Effector memory CD4-positive, alpha-beta T cell (primary cell): ENCODE measurements at regions not wholly inside any gene's neighbourhood (a gene's known extent, or its start where the extent isn't known, plus 50 kb on each side); places are given as distances from the start of the nearest gene placed in this dataset.

Experiments used
- DNase-seq, 3 donors: peaks; one replicate each; pipeline ENCODE4 v3.0.0-alpha.2; 2020
- H3K27ac ChIP-seq: 2 replicates; pipeline ENCODE4 v1.7.0; 2013; ENCODE audit warnings: mild to moderate bottlenecking, low read length, moderate library complexity; ENCODE audit not compliant: insufficient read depth, poor library complexity, severe bottlenecking
- H3K27me3 ChIP-seq: replicated peaks from 2 replicates; pipeline ENCODE4 v1.7.0; 2013; ENCODE audit warnings: mild to moderate bottlenecking, low read length; ENCODE audit not compliant: insufficient read depth, control insufficient read depth, poor library complexity, severe bottlenecking
- H3K36me3 ChIP-seq: 2 replicates; pipeline ENCODE4 v1.7.0; 2013; ENCODE audit warnings: mild to moderate bottlenecking, low read length, moderate library complexity; ENCODE audit not compliant: control insufficient read depth, insufficient read depth
- H3K4me1 ChIP-seq: 2 replicates; pipeline ENCODE4 v1.7.0; 2013; ENCODE audit warnings: low read length, mild to moderate bottlenecking; ENCODE audit not compliant: control insufficient read depth, insufficient read depth, poor library complexity, severe bottlenecking
- H3K4me3 ChIP-seq: 2 replicates; pipeline ENCODE4 v1.7.0; 2013; ENCODE audit warnings: low read length, low read depth, mild to moderate bottlenecking; ENCODE audit not compliant: insufficient read depth, poor library complexity, severe bottlenecking
- H3K9me3 ChIP-seq: 2 replicates; pipeline ENCODE4 v1.7.0; 2013; ENCODE audit warnings: mild to moderate bottlenecking, low read length, moderate library complexity; ENCODE audit not compliant: control insufficient read depth

DNA sequence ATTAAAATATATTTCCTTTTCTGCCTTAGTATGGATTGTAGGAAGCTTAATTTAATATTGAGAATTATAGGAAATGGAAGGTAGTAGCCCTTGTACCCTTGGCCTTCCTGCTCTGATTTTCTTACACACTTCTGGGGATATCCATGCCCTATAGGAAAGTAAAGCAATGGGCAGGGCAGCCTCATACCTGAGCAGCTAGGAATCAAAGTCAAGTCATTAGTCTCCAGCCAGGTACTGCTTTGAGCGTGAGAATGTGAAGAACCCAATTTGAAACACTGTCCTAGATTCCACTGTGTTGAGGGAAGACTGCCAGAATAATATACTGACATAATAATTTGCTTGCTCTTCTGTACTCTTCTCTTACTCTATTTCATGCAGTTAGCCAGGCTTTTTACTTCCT, 51.0 kb upstream of the L3MBTL3 start:
- Histone ChIP-seq H3K27ac (no peak overlapping the region), H3K9me3 (no peaks in the 10 kb centered on the region), H3K27me3 (no peaks in the 10 kb centered on the region), H3K36me3 (no peaks in the 10 kb centered on the region), H3K4me3 (no peak overlapping the region), H3K4me1 (no peaks in the 10 kb centered on the region)
- no peak for DNase-seq

DNA sequence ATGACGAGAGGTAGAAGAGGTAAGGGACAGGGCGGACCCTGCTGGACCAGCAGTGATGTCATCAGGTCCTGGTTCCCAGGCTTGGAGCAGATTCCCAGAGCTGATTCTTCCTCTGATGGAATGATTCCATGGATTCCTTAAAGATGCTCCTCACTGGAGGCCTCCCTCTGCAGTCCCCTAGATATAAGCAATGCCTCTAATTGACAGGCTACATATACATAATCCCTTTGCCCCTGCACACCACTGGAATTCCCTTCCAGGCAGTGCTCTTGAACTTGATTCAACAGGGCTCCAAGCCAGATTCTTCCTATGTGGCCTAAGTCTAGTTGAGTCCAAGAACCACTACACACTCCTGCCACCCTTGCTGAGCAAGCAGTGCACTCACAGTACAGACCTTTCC, 52.3 kb upstream of the L3MBTL3 start:
- Histone ChIP-seq H3K36me3 (no peaks in the 10 kb centered on the region), H3K4me1 (no peaks in the 10 kb centered on the region), H3K27ac (no peak overlapping the region), H3K27me3 (no peaks in the 10 kb centered on the region), H3K9me3 (no peaks in the 10 kb centered on the region), H3K4me3 (no peak overlapping the region)
- no peak for DNase-seq

DNA sequence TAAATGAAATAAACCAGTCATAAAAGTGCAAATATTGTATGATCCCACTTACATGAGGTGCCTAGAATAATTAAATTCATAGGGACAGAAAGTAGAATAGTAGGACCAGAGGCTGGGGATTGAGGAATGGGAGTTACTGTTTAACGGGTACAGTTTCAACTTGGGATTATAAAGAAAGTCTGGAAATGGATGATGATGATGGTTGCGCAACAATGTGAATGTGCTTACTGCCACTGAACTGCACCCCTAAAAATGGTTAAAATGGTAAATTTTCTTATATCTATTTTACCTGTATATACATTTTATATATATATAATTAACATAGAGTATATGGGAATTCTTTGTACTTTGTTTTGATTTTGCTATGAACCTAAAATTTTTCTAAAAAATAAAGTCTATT, 53.3 kb upstream of the L3MBTL3 start:
- Histone ChIP-seq H3K4me3 (no peak overlapping the region), H3K4me1 (no peaks in the 10 kb centered on the region), H3K27ac (no peak overlapping the region), H3K9me3 (no peaks in the 10 kb centered on the region), H3K36me3 (no peaks in the 10 kb centered on the region), H3K27me3 (no peaks in the 10 kb centered on the region)
- no peak for DNase-seq

DNA sequence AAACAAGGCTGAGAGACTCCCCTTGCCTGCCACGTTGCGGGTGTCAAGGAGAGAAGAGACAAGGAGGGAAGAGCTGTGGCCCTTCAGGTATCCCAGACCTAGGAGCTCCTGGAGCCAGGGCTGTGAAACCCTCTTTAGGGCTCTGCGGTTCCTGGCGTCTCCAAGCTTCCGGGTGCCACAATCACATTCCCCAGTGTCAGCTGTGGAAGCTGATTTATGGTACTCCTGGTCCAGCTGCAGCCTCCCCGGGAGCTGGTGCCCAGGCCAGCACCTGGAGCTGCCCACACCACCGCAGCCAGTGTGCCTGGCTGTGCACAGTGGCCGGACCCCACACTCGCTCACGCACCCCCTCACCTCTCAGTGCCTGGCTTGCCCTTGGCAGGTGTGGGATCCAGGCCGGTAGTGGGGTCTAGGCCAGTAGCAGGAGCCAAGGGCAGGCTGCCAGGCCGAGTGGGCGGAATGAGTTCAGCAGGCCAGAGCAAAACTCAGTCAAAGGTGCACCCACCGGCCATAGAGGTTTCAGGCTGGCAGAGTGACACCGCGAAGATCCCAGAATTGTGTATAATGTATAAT, 58.9 kb upstream of the L3MBTL3 start:
- no peak overlapping the region for H3K27ac ChIP-seq
- no peaks in the 10 kb centered on the region for H3K36me3 ChIP-seq
- H3K4me1 ChIP-seq: no peaks in the 10 kb centered on the region
- H3K27me3 ChIP-seq: no peaks in the 10 kb centered on the region
- H3K4me3 ChIP-seq: no peak overlapping the region
- no peak for DNase-seq
- H3K9me3 ChIP-seq: no peaks in the 10 kb centered on the region

DNA sequence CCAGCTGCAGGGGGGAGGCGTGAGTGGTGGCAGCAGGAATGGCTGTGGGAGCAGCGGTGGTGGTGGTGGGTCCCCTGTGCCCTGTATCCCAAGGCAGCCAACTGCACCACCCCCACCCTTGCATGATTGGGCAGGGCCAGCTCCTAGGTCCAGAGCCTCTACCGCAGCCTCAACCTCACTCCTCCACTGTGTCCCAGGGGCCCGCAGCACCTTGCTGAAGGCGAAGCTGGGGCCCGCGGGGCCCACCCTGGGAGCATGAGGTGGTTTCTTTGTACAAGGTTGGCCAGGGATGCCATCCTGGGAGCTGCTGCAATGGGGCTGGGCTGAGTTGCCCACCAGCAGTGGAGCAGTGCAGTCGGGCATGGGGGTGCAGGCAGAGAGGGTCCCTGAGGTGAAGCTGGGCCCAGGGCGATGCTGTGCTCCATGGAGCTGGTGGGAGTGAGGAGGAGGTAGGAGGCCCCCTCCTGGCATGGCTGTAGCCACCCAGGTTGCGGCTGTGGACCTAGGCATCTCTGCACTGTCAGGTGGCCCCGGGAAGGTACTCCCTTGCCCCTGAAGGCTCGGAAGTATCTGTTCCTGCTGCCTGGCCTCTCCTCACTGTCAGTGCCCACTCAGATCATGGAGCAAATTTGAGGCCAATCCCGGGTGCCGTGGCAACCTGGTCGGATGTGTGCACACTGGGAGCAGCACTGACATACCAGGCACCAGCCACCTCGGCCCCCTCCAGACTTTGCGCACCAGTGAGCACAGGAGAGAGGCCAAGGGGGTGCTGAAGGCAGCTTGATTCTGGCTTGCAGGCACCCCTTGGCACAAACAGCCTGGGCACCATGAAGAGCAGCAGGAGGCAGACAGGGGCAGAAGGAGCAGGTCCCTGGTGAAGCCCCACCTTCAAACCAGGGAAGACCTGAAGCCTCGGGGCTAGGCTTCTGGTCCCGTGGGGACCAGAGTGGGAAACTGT, 60.2 kb upstream of the L3MBTL3 start:
- H3K27ac ChIP-seq: no peak overlapping the region
- DNase-seq: no peak

DNA sequence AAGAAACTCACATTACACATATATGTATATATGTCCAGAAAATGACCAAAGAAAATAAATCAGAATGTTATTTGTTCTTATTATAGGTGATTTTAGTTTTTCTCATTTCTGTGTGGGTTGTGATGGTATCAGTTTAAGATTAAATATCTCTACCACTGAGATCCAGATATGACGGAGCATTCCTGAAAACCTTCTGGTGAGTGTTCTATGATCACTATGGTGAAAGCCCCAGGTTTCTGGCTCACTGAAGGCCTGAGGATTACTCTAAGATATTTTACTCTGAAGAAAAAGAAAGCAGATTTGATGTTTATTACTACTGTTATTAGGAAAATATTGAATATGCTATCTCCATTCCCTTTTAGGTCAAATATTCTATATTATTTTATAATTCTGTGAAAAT, 62.8 kb upstream of the L3MBTL3 start:
- Histone ChIP-seq H3K27ac (no peak overlapping the region), H3K4me1 (no peaks in the 10 kb centered on the region), H3K9me3 (no peaks in the 10 kb centered on the region), H3K36me3 (no peaks in the 10 kb centered on the region), H3K4me3 (no peak overlapping the region), H3K27me3 (no peaks in the 10 kb centered on the region)
- no peak for DNase-seq

More for the DNA sequence above, 60.2 kb upstream of the L3MBTL3 start:
- no peaks in the 10 kb centered on the region for H3K27me3 ChIP-seq
- H3K4me3 ChIP-seq: no peak overlapping the region
- no peaks in the 10 kb centered on the region for H3K36me3 ChIP-seq
- H3K4me1 ChIP-seq: no peaks in the 10 kb centered on the region
- H3K9me3 ChIP-seq: no peaks in the 10 kb centered on the region

DNA sequence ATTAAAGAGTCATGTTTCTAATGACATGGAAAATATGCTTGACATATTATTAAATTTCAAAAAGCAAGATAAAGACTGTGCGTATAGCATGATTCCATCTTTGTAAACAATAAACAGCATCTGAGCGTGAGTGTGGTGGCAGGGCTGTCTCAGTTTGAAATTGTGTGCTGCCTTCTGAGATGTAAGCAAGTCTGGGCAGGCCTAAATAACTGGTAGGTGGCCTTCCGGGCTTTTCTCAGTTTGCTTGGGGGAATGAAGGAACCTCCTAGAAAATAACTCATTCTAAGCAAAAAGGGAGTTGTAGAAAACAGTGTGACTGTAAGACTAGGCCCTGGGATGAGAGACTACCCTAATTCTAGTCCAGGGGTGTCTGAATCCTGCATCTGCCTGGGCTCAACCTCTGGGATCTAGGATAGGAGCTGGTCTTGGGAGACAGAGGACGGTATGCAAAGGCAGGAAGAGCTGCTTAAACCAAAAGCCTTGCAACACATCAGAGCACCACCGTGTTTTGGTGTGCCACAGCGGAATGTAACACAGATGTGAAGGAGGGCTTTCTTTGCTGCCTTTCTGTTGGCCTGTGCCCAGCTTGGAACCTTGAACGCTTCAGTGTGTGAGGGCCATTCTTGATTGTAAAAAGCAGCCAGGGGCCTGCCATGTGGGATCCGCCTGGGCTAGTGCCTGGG, 63.5 kb upstream of the L3MBTL3 start:
- Histone ChIP-seq H3K27ac (no peak overlapping the region), H3K9me3 (no peaks in the 10 kb centered on the region), H3K36me3 (no peaks in the 10 kb centered on the region), H3K4me3 (no peak overlapping the region), H3K4me1 (no peaks in the 10 kb centered on the region), H3K27me3 (no peaks in the 10 kb centered on the region)
- no peak for DNase-seq

DNA sequence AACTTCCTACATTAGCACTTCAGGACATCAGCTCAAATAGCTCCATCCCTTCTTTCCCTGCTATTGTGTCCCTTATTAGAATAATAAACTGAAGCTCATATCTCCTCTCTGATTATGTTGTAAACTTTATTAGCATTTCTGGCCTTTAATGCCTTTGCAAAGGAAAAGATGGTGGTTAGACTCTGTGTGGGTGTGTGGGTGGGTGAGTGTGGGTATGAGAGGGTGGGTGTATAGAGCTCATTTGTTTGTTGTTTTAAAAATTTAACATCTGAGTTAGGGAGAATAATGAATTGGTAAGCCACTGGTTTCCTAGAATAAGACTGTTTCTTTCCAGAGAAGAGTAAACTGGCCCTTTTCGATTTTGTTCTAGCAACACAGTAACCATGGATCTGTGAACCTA, 70.6 kb upstream of the L3MBTL3 start:
- Histone ChIP-seq H3K27ac (no peak overlapping the region), H3K4me3 (no peak overlapping the region), H3K4me1 (no peaks in the 10 kb centered on the region), H3K9me3 (no peaks in the 10 kb centered on the region), H3K36me3 (no peaks in the 10 kb centered on the region), H3K27me3 (no peaks in the 10 kb centered on the region)
- no peak for DNase-seq

DNA sequence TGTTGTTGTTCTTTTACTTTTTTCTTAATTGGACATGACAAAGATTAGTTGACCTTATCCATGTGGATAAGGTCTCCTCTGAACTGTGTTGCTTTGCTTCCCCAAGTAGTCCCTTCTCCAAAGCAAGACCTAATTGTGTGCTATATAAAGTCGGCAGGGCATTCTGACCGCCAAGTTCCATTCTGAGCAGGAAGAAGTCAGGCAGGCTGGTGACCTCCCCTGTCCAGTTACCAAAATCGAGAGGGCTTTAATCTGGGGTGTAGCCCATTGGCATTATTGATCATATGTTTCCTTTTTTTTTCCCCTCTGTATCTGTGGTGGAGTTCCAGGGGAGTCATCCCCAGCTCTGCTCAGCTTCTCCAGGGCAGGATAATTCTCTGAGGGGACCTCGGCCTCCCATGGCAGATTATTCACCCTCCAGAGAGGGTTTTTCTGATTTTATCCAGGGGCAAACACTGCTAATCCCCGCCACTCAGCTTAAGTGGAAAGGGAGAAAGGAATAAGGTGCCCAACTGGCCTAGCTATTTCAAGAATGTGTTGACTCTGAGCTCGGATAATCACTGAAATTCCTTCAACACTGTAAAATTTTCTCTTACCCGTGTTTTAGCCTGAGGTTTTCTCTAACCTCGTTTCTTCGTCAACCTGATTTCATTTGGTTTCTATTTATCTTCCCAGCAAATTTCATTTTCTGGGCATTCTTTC, 71.8 kb upstream of the L3MBTL3 start:
- Histone ChIP-seq H3K9me3 (no peaks in the 10 kb centered on the region), H3K4me3 (no peak overlapping the region), H3K27ac (no peak overlapping the region), H3K4me1 (no peaks in the 10 kb centered on the region), H3K36me3 (no peaks in the 10 kb centered on the region), H3K27me3 (no peaks in the 10 kb centered on the region)
- no peak for DNase-seq
